CD14-positive monocyte (primary cell): ENCODE measurements at regions not wholly inside any gene's neighbourhood (a gene's known extent, or its start where the extent isn't known, plus 50 kb on each side); places are given as distances from the start of the nearest gene placed in this dataset.

ENCODE experiments used
- DNase-seq, 3 donors: peaks; one replicate each; pipeline ENCODE4 v3.0.0-alpha.2; 2011 to 2022
- H2AFZ ChIP-seq: 2 replicates; pipeline ENCODE4 v1.6.0; 2012; ENCODE audit warnings: mild to moderate bottlenecking, low read depth, low read length, inconsistent platforms; ENCODE audit not compliant: insufficient read depth, poor library complexity, severe bottlenecking
- H3K27ac ChIP-seq, 2 donors: 1 replicate in 1 of 2; 2 replicates in 1 of 2; pipeline ENCODE4 v1.5.1; 2012 to 2013; ENCODE audit warnings: low read length in 2 of 2, control low read depth in 1 of 2, inconsistent platforms in 1 of 2, low read depth in 1 of 2, mild to moderate bottlenecking in 1 of 2
- H3K27me3 ChIP-seq, 2 donors: one replicate each; pipeline versions ENCODE4 v1.6.0 to v1.6.1; 2011 to 2013; ENCODE audit warnings: low read length in 2 of 2; ENCODE audit not compliant: control insufficient read depth in 2 of 2, insufficient read depth in 2 of 2
- H3K36me3 ChIP-seq, 2 donors: replicated peaks in 1 of 2; 1 replicate in 1 of 2; 2 replicates in 1 of 2; pipeline versions ENCODE4 v1.5.1 to v1.6.1; 2012 to 2013; ENCODE audit warnings: low read length in 2 of 2, control low read depth in 1 of 2, inconsistent platforms in 1 of 2, mild to moderate bottlenecking in 1 of 2; ENCODE audit not compliant: insufficient read depth in 2 of 2, control insufficient read depth in 1 of 2
- H3K4me1 ChIP-seq, 2 donors: 1 replicate in 1 of 2; 2 replicates in 1 of 2; pipeline versions ENCODE4 v1.5.1 to v1.6.1; 2012 to 2013; ENCODE audit warnings: low read length in 2 of 2, control low read depth in 1 of 2, inconsistent platforms in 1 of 2, mild to moderate bottlenecking in 1 of 2, moderate library complexity in 1 of 2; ENCODE audit not compliant: insufficient read depth in 2 of 2, control insufficient read depth in 1 of 2
- H3K4me2 ChIP-seq: replicated peaks from 2 replicates; pipeline ENCODE3; 2012; ENCODE audit warnings: low read length, moderate library complexity, mild to moderate bottlenecking; ENCODE audit not compliant: poor library complexity, severe bottlenecking; ENCODE audit errors: extremely low read depth
- H3K4me3 ChIP-seq, 3 experiments: fragments of 200-600 bp in 1 of 3; sonication (generic) in 1 of 3; replicated peaks in 1 of 3; 1 replicate in 2 of 3; 2 replicates in 1 of 3; pipeline ENCODE4 v1.5.1; 2011 to 2013; ENCODE audit warnings: low read length in 3 of 3, mild to moderate bottlenecking in 3 of 3, control low read depth in 2 of 3, low read depth in 2 of 3, inconsistent platforms in 1 of 3, moderate library complexity in 1 of 3
- H3K79me2 ChIP-seq: 2 replicates; pipeline ENCODE4 v1.6.0; 2012; ENCODE audit warnings: mild to moderate bottlenecking, control low read depth, inconsistent platforms, low read length, moderate library complexity; ENCODE audit not compliant: insufficient read depth
- H3K9ac ChIP-seq: 2 replicates; pipeline ENCODE4 v1.6.0; 2017; ENCODE audit warnings: low read length, mild to moderate bottlenecking; ENCODE audit not compliant: insufficient read depth, poor library complexity, severe bottlenecking
- H3K9me3 ChIP-seq, 2 donors: replicated peaks in 1 of 2; 1 replicate in 1 of 2; 2 replicates in 1 of 2; pipeline versions ENCODE4 v1.5.1 to v1.6.1; 2012 to 2013; ENCODE audit warnings: low read length in 2 of 2, control low read depth in 1 of 2; ENCODE audit not compliant: control insufficient read depth in 1 of 2, insufficient read depth in 1 of 2
- H4K20me1 ChIP-seq: 2 replicates; pipeline ENCODE4 v1.6.0; 2012; ENCODE audit warnings: mild to moderate bottlenecking, low read length, control low read depth, moderate library complexity; ENCODE audit not compliant: insufficient read depth
- H3K27ac Mint-ChIP-seq, 7 donors: one replicate each; pipeline ENCODE4 v1.8.0; 2020; ENCODE audit warnings: mild to moderate bottlenecking in 7 of 7, mixed read lengths in 7 of 7, moderate library complexity in 6 of 7, inconsistent platforms in 2 of 7
- H3K27me3 Mint-ChIP-seq, 3 donors: one replicate each; pipeline ENCODE4 v1.8.0; 2021 to 2022; ENCODE audit warnings: low read depth in 3 of 3, mild to moderate bottlenecking in 3 of 3, mixed read lengths in 3 of 3, moderate library complexity in 3 of 3, inconsistent platforms in 1 of 3
- H3K36me3 Mint-ChIP-seq, 2 donors: one replicate each; pipeline ENCODE4 v1.8.0; 2020; ENCODE audit warnings: mixed read lengths in 2 of 2, inconsistent platforms in 1 of 2, mild to moderate bottlenecking in 1 of 2
- H3K4me1 Mint-ChIP-seq: one replicate; pipeline ENCODE4 v1.8.0; 2020; ENCODE audit warnings: mild to moderate bottlenecking, mixed read lengths
- H3K4me3 Mint-ChIP-seq, 2 donors: one replicate each; pipeline ENCODE4 v1.8.0; 2020; ENCODE audit warnings: mild to moderate bottlenecking in 2 of 2, mixed read lengths in 2 of 2, moderate library complexity in 1 of 2
- H3K9me3 Mint-ChIP-seq, 7 donors: one replicate each; pipeline ENCODE4 v1.8.0; 2020 to 2022; ENCODE audit warnings: mixed read lengths in 7 of 7, mild to moderate bottlenecking in 6 of 7, moderate library complexity in 6 of 7, inconsistent platforms in 2 of 7
- CTCF ChIP-seq: fragments of 200-600 bp; IDR thresholded peaks from one replicate; pipeline ENCODE4 v1.8.0; 2022; ENCODE audit warnings: antibody characterized with exemption, mild to moderate bottlenecking
- WGBS: methylation state at CpG from one replicate; pipeline ENCODE4 v1.1.5; 2013; ENCODE audit warnings: missing lambda C conversion rate; ENCODE audit not compliant: insufficient coverage; 5-methylcytosine and 5-hydroxymethylcytosine counted together
- intact Hi-C, 2 donors: fragments of 100-400 bp; cut with micrococcal nuclease; formaldehyde crosslinking; loops; one replicate each; pipeline versions ENCODE4 v1.15.0 to v1.15.1; 2023

- Histone ChIP-seq H3K27me3 (no peaks in the 10 kb centered on the region), H3K36me3 (no peaks in the 10 kb centered on the region), H3K4me3 (no peak overlapping the region), H4K20me1 (no peaks in the 10 kb centered on the region), H3K4me2 (no peak overlapping the region), H3K9ac (no peak overlapping the region), H3K79me2 (no peaks in the 10 kb centered on the region), H2AFZ (no peak overlapping the region), H3K4me1 (no peaks in the 10 kb centered on the region), H3K9me3 (peaks cover 8 to 12% of the 10 kb centered on the region in 2 donors), H3K27ac (no peak overlapping the region)
- DNase-seq = no peak
- no peaks in the 10 kb centered on the region for H3K4me1 Mint-ChIP-seq
- H3K27me3 Mint-ChIP-seq = peaks cover 0 to 1% (median 0%) of the 10 kb centered on the region in 3 donors
- no peak overlapping the region for H3K27ac Mint-ChIP-seq
- H3K4me3 Mint-ChIP-seq = no peak overlapping the region
- intact Hi-C loops = no loop called here
- no CpG with 5 or more reads among the region's 5 CpGs for WGBS
- H3K9me3 Mint-ChIP-seq = peaks cover 5 to 13% (median 7%) of the 10 kb centered on the region in 7 donors
- no peak for TF ChIP-seq CTCF
- H3K36me3 Mint-ChIP-seq = no peaks in the 10 kb centered on the region
Observed at GRCh38 chr13:103568314-103568713, 502.1 kb upstream of the SLC10A2 start.

DNA sequence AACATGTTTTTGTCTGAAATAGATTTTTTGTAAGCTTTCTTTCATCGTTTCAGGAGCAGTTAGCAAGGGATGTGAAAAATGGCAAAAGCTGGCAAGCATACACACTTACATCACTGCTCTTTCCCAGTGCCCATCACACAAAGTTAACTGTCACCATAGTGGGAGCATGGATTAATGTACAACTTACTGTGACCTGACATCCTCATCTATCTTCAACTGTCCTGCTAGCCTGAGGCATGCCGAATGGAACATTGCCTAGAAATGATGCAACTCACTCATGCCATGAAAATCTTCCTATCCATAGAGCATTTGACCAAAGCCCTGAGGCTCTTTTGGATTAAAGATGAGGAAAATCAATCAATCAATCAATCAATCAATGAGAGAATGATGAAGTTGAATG, 491.7 kb upstream of the SLC10A2 start:
- Histone ChIP-seq H3K9me3 (no peaks in the 10 kb centered on the region), H3K27me3 (no peaks in the 10 kb centered on the region), H3K79me2 (no peaks in the 10 kb centered on the region), H3K4me3 (no peak overlapping the region), H4K20me1 (no peaks in the 10 kb centered on the region), H3K36me3 (no peaks in the 10 kb centered on the region), H2AFZ (no peak overlapping the region), H3K4me2 (no peak overlapping the region), H3K9ac (no peak overlapping the region), H3K27ac (no peak overlapping the region), H3K4me1 (no peaks in the 10 kb centered on the region)
- TF ChIP-seq CTCF = no peak
- Mint-ChIP-seq H3K9me3 (peaks cover 0 to 9% (median 3%) of the 10 kb centered on the region in 7 donors), H3K4me1 (no peaks in the 10 kb centered on the region), H3K4me3 (no peak overlapping the region), H3K27ac (no peak overlapping the region), H3K36me3 (no peaks in the 10 kb centered on the region), H3K27me3 (peaks cover 0 to 2% (median 0%) of the 10 kb centered on the region in 3 donors)
- DNase-seq = no peak
- intact Hi-C loops = no loop called here
- WGBS = no CpG with 5 or more reads among the region's 2 CpGs
